Stimulated activated CD4-positive, alpha-beta T cell treated with anti-CD3 and anti-CD28 coated beads, TNF-alpha, amount 100 ng/mL, for 24 hours (primary cell): ENCODE measurements at regions not wholly inside any gene's neighbourhood (a gene's known extent, or its start where the extent isn't known, plus 50 kb on each side); places are given as distances from the start of the nearest gene placed in this dataset.

ENCODE experiments used
- DNase-seq, 3 experiments: peaks; one replicate each; pipeline ENCODE4 v3.0.0-alpha.2; 2020; ENCODE audit warnings: low read depth in 3 of 3

DNA sequence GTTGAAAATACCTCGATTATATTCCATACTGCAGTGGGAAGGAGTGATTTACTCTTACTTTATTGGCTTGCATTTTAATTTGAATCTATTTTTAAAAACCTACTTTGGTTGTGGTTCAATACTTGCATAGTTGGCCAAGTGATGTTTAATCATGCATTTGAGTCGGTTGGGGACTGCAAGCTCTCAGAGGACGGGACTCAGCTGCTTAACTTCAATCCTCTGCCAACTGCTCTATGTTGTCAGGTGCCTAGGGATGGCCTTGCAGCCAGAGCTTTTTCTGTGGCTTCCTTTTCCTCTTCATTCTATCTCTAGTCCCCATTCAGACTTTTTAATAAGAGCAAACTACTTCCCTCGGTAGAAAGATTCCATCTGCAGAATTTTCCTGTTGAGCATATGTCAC lies 53.4 kb upstream of the KRR1 start:
- DNase-seq, result no peak

DNA sequence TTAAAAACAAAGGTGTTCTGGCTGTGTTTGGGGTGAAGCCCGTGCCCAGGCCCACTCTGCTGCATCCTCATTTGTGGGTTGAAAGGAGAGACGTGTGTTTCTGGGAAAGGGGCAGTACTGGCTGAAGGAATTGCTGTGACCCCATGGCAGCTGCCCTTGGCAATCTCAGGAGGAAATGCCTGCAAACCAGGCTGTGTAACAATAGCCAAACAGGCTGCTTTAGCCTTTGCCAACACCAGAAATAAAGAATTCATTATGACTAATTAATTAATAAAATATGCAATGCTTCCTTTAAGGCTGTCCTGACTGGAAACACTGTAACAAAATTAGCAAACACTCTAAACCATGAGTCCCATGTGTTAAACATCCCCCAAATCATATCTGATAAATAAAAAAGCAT lies 53.0 kb upstream of the KRR1 start:
- no peak for DNase-seq

DNA sequence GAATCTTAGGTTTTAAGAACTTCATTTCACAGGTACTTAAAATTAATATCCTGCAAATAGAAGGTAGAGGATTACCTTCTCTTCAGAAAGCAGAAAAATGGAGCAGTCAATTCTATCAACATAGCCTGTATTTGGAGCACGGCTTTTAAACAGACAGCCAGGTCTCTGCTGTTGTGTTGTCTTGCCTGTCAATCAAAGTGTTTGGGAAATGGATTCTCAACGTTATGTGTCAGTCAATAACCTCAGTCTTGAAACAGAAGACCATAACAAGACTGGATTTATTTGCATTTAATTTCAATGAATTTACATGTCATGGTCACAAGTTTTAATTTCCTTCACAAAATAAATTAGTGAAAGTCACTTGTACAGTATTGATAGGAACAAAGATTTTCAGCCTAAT lies 51.9 kb upstream of the KRR1 start:
- DNase-seq, result no peak

DNA sequence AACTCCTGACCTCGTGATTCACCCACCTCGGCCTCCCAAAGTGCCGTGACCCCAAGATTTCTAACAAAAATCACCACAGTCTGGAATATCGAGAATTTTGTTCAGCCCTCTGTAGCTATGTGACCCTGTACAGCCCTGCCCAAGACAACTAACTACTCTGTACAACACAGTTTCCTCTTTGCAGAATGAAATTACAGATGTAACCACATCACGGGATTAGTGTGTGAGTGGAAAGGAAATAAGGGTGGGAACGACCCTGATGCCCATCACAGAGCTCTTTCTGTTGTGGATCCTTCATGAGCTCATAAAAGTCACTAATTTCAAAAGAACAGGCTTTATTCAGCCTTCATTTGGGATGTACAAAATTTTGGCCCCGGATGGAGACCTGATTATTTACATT lies 50.5 kb upstream of the KRR1 start:
- no peak for DNase-seq
